Neuronal stem cell (in vitro differentiated cells): ENCODE measurements at regions not wholly inside any gene's neighbourhood (a gene's known extent, or its start where the extent isn't known, plus 50 kb on each side); places are given as distances from the start of the nearest gene placed in this dataset.

ENCODE experiments used
- DNase-seq: peaks from one replicate; pipeline ENCODE4 v3.0.0-alpha.2; 2013; ENCODE audit warnings: low spot score
- H2AFZ ChIP-seq: one replicate; pipeline ENCODE4 v1.6.1; 2013; ENCODE audit warnings: mild to moderate bottlenecking, low read length, inconsistent platforms
- H2AK5ac ChIP-seq: 2 replicates; pipeline ENCODE4 v1.6.1; 2013; ENCODE audit warnings: low read depth, mild to moderate bottlenecking, inconsistent platforms, low read length, moderate library complexity, mixed read lengths
- H2BK120ac ChIP-seq: 2 replicates; pipeline ENCODE4 v1.6.1; 2013; ENCODE audit warnings: low read depth, mild to moderate bottlenecking, inconsistent platforms, low read length, moderate library complexity, mixed read lengths
- H2BK12ac ChIP-seq: one replicate; pipeline ENCODE4 v1.6.1; 2013; ENCODE audit warnings: low read length, inconsistent platforms
- H2BK15ac ChIP-seq: 2 replicates; pipeline ENCODE4 v1.6.1; 2013; ENCODE audit warnings: mild to moderate bottlenecking, low read length, inconsistent platforms, mixed read lengths
- H2BK5ac ChIP-seq: one replicate; pipeline ENCODE4 v1.6.1; 2013; ENCODE audit warnings: inconsistent platforms, mild to moderate bottlenecking, low read length, moderate library complexity
- H3K14ac ChIP-seq: one replicate; pipeline ENCODE4 v1.6.1; 2013; ENCODE audit warnings: low read length, inconsistent platforms
- H3K18ac ChIP-seq: 2 replicates; pipeline ENCODE4 v1.6.1; 2013; ENCODE audit warnings: low read length, inconsistent platforms
- H3K23ac ChIP-seq: 2 replicates; pipeline ENCODE4 v1.6.1; 2013; ENCODE audit warnings: low read depth, mild to moderate bottlenecking, mixed read lengths, low read length, inconsistent platforms; ENCODE audit not compliant: poor library complexity
- H3K27ac ChIP-seq: replicated peaks from 3 replicates; pipeline ENCODE4 v1.5.1; 2013; ENCODE audit warnings: low read length, inconsistent platforms
- H3K27me3 ChIP-seq, 3 experiments: 2 replicates each; pipeline ENCODE4 v1.6.1; 2013; ENCODE audit warnings: low read length in 3 of 3, mild to moderate bottlenecking in 2 of 3, inconsistent platforms in 1 of 3, low read depth in 1 of 3, mixed read lengths in 1 of 3, moderate library complexity in 1 of 3; ENCODE audit not compliant: control insufficient read depth in 3 of 3, insufficient read depth in 3 of 3
- H3K36me3 ChIP-seq, 2 donors: replicated peaks in 1 of 2; 2 replicates each; pipeline ENCODE4 v1.6.1; 2013; ENCODE audit warnings: low read length in 2 of 2; ENCODE audit not compliant: control insufficient read depth in 2 of 2, insufficient read depth in 2 of 2
- H3K4ac ChIP-seq: 2 replicates; pipeline ENCODE4 v1.6.1; 2013; ENCODE audit warnings: inconsistent platforms, mild to moderate bottlenecking, low read length, moderate library complexity
- H3K4me1 ChIP-seq, 2 donors: 1 replicate in 1 of 2; 2 replicates in 1 of 2; pipeline ENCODE4 v1.6.1; 2013; ENCODE audit warnings: low read length in 2 of 2, low read depth in 1 of 2; ENCODE audit not compliant: control insufficient read depth in 2 of 2, insufficient read depth in 1 of 2
- H3K4me2 ChIP-seq: one replicate; pipeline ENCODE4 v1.6.1; 2013; ENCODE audit warnings: mild to moderate bottlenecking, low read length, inconsistent platforms; ENCODE audit not compliant: insufficient read depth, poor library complexity, severe bottlenecking
- H3K4me3 ChIP-seq, 2 donors: 2 replicates each; pipeline ENCODE4 v1.5.1; 2013; ENCODE audit warnings: low read length in 2 of 2, mild to moderate bottlenecking in 2 of 2, inconsistent platforms in 1 of 2, moderate library complexity in 1 of 2
- H3K79me1 ChIP-seq: one replicate; pipeline ENCODE4 v1.6.1; 2013; ENCODE audit warnings: low read depth, mild to moderate bottlenecking, inconsistent platforms, low read length, moderate library complexity
- H3K9ac ChIP-seq: one replicate; pipeline ENCODE4 v1.6.1; 2013; ENCODE audit warnings: mild to moderate bottlenecking, low read depth, low read length, inconsistent platforms; ENCODE audit not compliant: poor library complexity
- H3K9me3 ChIP-seq, 2 donors: replicated peaks in 1 of 2; 2 replicates each; pipeline versions ENCODE3 to v1.6.1; 2013; ENCODE audit warnings: low read length in 2 of 2, mild to moderate bottlenecking in 2 of 2, inconsistent platforms in 1 of 2, low read depth in 1 of 2, mixed read lengths in 1 of 2, moderate library complexity in 1 of 2; ENCODE audit not compliant: control insufficient read depth in 2 of 2, insufficient read depth in 1 of 2
- H4K8ac ChIP-seq: one replicate; pipeline ENCODE4 v1.6.1; 2013; ENCODE audit warnings: low read depth, mild to moderate bottlenecking, inconsistent platforms, low read length, moderate library complexity
- H4K91ac ChIP-seq: one replicate; pipeline ENCODE4 v1.6.1; 2013; ENCODE audit warnings: low read length, low read depth, mild to moderate bottlenecking, inconsistent platforms; ENCODE audit not compliant: poor library complexity
- WGBS, 2 donors: extraction: QIAGEN DNeasy Blood & Tissue Kit; methylation state at CpG; one replicate each; pipeline ENCODE4 v1.1.7; 2013; ENCODE audit warnings: missing lambda C conversion rate in 2 of 2, mixed read lengths in 1 of 2; ENCODE audit not compliant: insufficient read length in 2 of 2, insufficient replicate concordance in 1 of 2; ENCODE audit errors: extremely low coverage in 2 of 2; 5-methylcytosine and 5-hydroxymethylcytosine counted together

DNA sequence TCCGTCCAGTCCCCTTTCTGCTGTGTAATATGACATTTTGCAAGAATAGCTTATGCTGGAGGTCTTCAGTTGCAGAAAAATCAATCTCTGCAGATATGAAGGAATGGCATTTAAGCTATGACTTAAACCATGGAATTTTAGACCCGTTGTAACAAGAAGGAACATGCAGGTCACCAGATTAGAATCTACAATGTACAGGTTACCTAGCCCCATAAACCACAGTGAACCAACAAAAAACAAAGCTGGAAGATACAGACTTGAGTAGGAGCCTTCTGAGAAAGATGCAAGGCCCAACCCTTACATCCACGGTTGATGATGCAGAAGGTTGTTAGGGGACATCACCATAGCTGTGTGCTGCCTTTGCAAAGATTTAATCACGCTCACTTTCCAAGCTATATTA lies 132.5 kb downstream of the WT1 start:
- H3K18ac ChIP-seq: no peak overlapping the region
- H3K36me3 ChIP-seq: no peaks in the 10 kb centered on the region
- no CpG with 5 or more reads among the region's 4 CpGs for WGBS, 2 donors
- no peak overlapping the region for H3K14ac ChIP-seq
- no peak overlapping the region for H3K23ac ChIP-seq
- H3K4me3 ChIP-seq: no peak overlapping the region
- H4K91ac ChIP-seq: no peak overlapping the region
- H2BK5ac ChIP-seq: no peak overlapping the region
- no peak for DNase-seq
- no peak overlapping the region for H2BK12ac ChIP-seq
- no peak overlapping the region for H3K4me2 ChIP-seq
- no peaks in the 10 kb centered on the region for H3K79me1 ChIP-seq
- no peak overlapping the region for H4K8ac ChIP-seq
- H3K9me3 ChIP-seq: no peaks in the 10 kb centered on the region
- no peak overlapping the region for H2AFZ ChIP-seq
- no peak overlapping the region for H2AK5ac ChIP-seq
- no peak overlapping the region for H2BK15ac ChIP-seq
- H3K4ac ChIP-seq: no peak overlapping the region
- no peak overlapping the region for H2BK120ac ChIP-seq
- no peaks in the 10 kb centered on the region for H3K27me3 ChIP-seq
- H3K27ac ChIP-seq: no peak overlapping the region
- no peak overlapping the region for H3K9ac ChIP-seq
- H3K4me1 ChIP-seq: no peaks in the 10 kb centered on the region

- no peaks in the 10 kb centered on the region for H3K79me1 ChIP-seq
- no peak for DNase-seq
Measured at GRCh38 chr11:32304521-32304920, 130.8 kb downstream of the WT1 start.

DNA sequence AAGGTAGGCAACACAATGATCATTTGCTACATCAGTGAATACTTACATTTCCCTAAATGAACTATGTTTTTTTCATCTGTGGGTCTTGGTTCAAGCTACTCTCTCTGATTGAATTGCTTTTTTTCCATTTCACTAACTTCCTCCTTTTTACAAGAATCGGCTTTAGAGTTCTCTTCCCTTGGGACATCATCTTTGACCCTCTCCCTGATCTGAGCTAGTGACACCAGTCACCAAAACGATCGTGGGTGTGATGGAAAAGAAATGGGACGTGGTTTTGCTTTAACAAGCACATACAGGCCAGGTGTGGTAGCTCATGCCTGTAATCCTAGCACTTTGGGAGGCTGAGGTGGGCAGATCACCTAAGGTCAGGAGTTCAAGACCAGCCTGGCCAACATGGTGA lies 129.9 kb downstream of the WT1 start:
- H2AK5ac ChIP-seq: no peak overlapping the region
- H3K14ac ChIP-seq: no peak overlapping the region
- no peak overlapping the region for H2AFZ ChIP-seq
- no CpG with 5 or more reads among the region's 4 CpGs for WGBS, 2 donors
- H2BK120ac ChIP-seq: no peak overlapping the region
- no peak overlapping the region for H3K23ac ChIP-seq
- H2BK12ac ChIP-seq: no peak overlapping the region
- H3K4me1 ChIP-seq: no peaks in the 10 kb centered on the region
- no peak overlapping the region for H3K4me2 ChIP-seq
- H3K18ac ChIP-seq: no peak overlapping the region
- no peaks in the 10 kb centered on the region for H3K79me1 ChIP-seq
- no peaks in the 10 kb centered on the region for H3K9me3 ChIP-seq
- no peak for DNase-seq
- no peaks in the 10 kb centered on the region for H3K27me3 ChIP-seq
- H3K9ac ChIP-seq: no peak overlapping the region
- no peaks in the 10 kb centered on the region for H3K36me3 ChIP-seq
- no peak overlapping the region for H2BK5ac ChIP-seq
- no peak overlapping the region for H3K27ac ChIP-seq
- H4K91ac ChIP-seq: no peak overlapping the region
- H2BK15ac ChIP-seq: no peak overlapping the region
- no peak overlapping the region for H4K8ac ChIP-seq
- H3K4me3 ChIP-seq: no peak overlapping the region
- H3K4ac ChIP-seq: no peak overlapping the region

More at GRCh38 chr11:32304521-32304920, 130.8 kb downstream of the WT1 start:
- no peak overlapping the region for H3K9ac ChIP-seq
- H3K14ac ChIP-seq: no peak overlapping the region
- H2BK12ac ChIP-seq: no peak overlapping the region
- no peak overlapping the region for H3K4me2 ChIP-seq
- no peak overlapping the region for H2AFZ ChIP-seq
- H3K4me1 ChIP-seq: no peaks in the 10 kb centered on the region
- H3K4me3 ChIP-seq: no peak overlapping the region
- no peak overlapping the region for H2BK15ac ChIP-seq
- no peak overlapping the region for H4K8ac ChIP-seq
- no peaks in the 10 kb centered on the region for H3K36me3 ChIP-seq
- H3K23ac ChIP-seq: no peak overlapping the region
- no peak overlapping the region for H2BK120ac ChIP-seq
- H3K4ac ChIP-seq: no peak overlapping the region
- H3K9me3 ChIP-seq: no peaks in the 10 kb centered on the region
- WGBS, 2 donors: no CpG with 5 or more reads among the region's 2 CpGs
- H3K27me3 ChIP-seq: no peaks in the 10 kb centered on the region
- no peak overlapping the region for H2BK5ac ChIP-seq
- H3K27ac ChIP-seq: no peak overlapping the region
- no peak overlapping the region for H2AK5ac ChIP-seq
- no peak overlapping the region for H4K91ac ChIP-seq
- H3K18ac ChIP-seq: no peak overlapping the region

DNA sequence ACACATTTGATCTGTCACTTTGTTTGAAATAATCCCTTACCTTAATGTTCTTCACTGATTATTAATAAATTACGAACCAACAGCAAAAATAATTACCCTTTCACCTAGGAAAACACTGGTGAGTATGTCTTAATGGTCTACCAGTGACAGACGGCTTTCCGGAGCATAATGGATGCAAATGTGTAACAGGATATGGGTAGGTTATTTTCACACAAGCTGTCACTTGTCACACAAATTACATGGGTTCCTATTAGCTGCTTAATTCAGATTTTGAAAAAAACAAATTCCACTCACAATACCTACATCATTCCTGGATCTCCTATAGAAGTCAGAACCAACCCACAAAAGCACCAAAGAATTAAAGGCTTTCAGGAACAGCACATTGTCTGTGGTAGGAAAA lies 127.9 kb downstream of the WT1 start:
- H3K4me1 ChIP-seq: no peaks in the 10 kb centered on the region
- H3K9ac ChIP-seq: no peak overlapping the region
- H3K4me2 ChIP-seq: no peak overlapping the region
- no peak overlapping the region for H3K23ac ChIP-seq
- no peaks in the 10 kb centered on the region for H3K79me1 ChIP-seq
- H3K27me3 ChIP-seq: no peaks in the 10 kb centered on the region
- H2BK120ac ChIP-seq: no peak overlapping the region
- no peak overlapping the region for H2BK12ac ChIP-seq
- H2BK5ac ChIP-seq: no peak overlapping the region
- no peak overlapping the region for H3K14ac ChIP-seq
- no peak overlapping the region for H3K4ac ChIP-seq
- no peak overlapping the region for H4K8ac ChIP-seq
- WGBS, 2 donors: no CpG with 5 or more reads among the region's 3 CpGs
- H3K9me3 ChIP-seq: no peaks in the 10 kb centered on the region
- no peak overlapping the region for H2BK15ac ChIP-seq
- H3K4me3 ChIP-seq: no peak overlapping the region
- H3K18ac ChIP-seq: no peak overlapping the region
- no peak overlapping the region for H3K27ac ChIP-seq
- H2AK5ac ChIP-seq: no peak overlapping the region
- no peak overlapping the region for H2AFZ ChIP-seq
- DNase-seq: no peak
- no peak overlapping the region for H4K91ac ChIP-seq
- H3K36me3 ChIP-seq: no peaks in the 10 kb centered on the region
